Thoracic aorta (tissue), 2 donors: ENCODE measurements at regions not wholly inside any gene's neighbourhood (a gene's known extent, or its start where the extent isn't known, plus 50 kb on each side); places are given as distances from the start of the nearest gene placed in this dataset.
"Not testable (repeated sequence)": the region's sequence is repeated elsewhere in the genome, so short reads cannot be mapped to it uniquely, and the experiment has no call there.

Experiments
- ATAC-seq: fragments of 150-250 bp; one replicate; pipeline ENCODE4 v1.8.0; 2017; ENCODE audit warnings: low read depth; ENCODE audit not compliant: insufficient number of reproducible peaks, low FRiP score
- DNase-seq: peaks from one replicate; pipeline ENCODE4 v3.0.0-alpha.2; 2020; ENCODE audit warnings: low spot score
- H3K27ac ChIP-seq, 2 donors: fragments of 200-600 bp; sonication (generic); 1 replicate in 1 of 2; 2 replicates in 1 of 2; pipeline ENCODE4 v1.5.1; 2016; ENCODE audit warnings: mild to moderate bottlenecking in 2 of 2, moderate library complexity in 2 of 2
- H3K27me3 ChIP-seq: fragments of 200-600 bp; sonication (generic); replicated peaks from 2 replicates; pipeline ENCODE4 v1.6.0; 2016; ENCODE audit warnings: mild to moderate bottlenecking; ENCODE audit not compliant: insufficient read depth
- H3K36me3 ChIP-seq: fragments of 200-600 bp; sonication (generic); one replicate; pipeline ENCODE4 v1.5.1; 2016
- H3K4me1 ChIP-seq, 2 donors: fragments of 200-600 bp; sonication (generic); 1 replicate in 1 of 2; 2 replicates in 1 of 2; pipeline versions ENCODE4 v1.5.1 to v1.6.0; 2016; ENCODE audit warnings: low read depth in 2 of 2, mild to moderate bottlenecking in 1 of 2; ENCODE audit not compliant: control insufficient read depth in 1 of 2
- H3K4me3 ChIP-seq: fragments of 200-600 bp; sonication (generic); 2 replicates; pipeline ENCODE4 v1.5.1; 2016; ENCODE audit warnings: mild to moderate bottlenecking
- H3K9me3 ChIP-seq: fragments of 200-600 bp; sonication (generic); 2 replicates; pipeline ENCODE4 v1.5.1; 2016
- TF ChIP-seq, protein P1 (sequence below): fragments of 200-600 bp; sonication (generic); IDR thresholded peaks from one replicate; pipeline ENCODE4 v1.5.1; 2019; ENCODE audit warnings: antibody characterized with exemption

DNA sequence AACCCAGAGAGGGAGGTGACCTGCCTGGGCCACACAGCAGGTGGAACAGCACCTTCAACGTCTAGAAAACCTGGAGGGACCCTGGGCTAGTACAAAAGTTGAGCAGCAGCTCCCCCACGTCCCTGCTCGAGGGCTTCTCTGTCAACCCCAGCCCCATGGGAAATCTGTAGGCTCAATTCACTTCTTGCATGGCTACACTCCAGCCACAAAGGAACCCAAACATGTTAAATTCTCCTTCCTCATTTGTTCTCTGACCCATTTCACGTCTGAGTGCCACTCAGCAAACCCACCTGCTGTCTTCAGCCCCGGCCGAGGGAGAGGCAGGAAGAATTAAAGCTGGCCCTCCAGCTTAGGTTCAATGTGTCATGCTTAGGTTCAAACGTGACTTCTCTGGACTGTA, 418.5 kb downstream of the MIAT start:
- Histone ChIP-seq H3K27ac (no peak overlapping the region), H3K4me3 (no peak overlapping the region), H3K4me1 (peaks cover 0 to 11% of the 10 kb centered on the region in 2 donors), H3K9me3 (no peaks in the 10 kb centered on the region), H3K27me3 (no peaks in the 10 kb centered on the region), H3K36me3 (no peaks in the 10 kb centered on the region)
- ATAC-seq (no peak), DNase-seq (no peak)
- TF ChIP-seq, protein P1, sequence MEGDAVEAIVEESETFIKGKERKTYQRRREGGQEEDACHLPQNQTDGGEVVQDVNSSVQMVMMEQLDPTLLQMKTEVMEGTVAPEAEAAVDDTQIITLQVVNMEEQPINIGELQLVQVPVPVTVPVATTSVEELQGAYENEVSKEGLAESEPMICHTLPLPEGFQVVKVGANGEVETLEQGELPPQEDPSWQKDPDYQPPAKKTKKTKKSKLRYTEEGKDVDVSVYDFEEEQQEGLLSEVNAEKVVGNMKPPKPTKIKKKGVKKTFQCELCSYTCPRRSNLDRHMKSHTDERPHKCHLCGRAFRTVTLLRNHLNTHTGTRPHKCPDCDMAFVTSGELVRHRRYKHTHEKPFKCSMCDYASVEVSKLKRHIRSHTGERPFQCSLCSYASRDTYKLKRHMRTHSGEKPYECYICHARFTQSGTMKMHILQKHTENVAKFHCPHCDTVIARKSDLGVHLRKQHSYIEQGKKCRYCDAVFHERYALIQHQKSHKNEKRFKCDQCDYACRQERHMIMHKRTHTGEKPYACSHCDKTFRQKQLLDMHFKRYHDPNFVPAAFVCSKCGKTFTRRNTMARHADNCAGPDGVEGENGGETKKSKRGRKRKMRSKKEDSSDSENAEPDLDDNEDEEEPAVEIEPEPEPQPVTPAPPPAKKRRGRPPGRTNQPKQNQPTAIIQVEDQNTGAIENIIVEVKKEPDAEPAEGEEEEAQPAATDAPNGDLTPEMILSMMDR, result no peak

DNA sequence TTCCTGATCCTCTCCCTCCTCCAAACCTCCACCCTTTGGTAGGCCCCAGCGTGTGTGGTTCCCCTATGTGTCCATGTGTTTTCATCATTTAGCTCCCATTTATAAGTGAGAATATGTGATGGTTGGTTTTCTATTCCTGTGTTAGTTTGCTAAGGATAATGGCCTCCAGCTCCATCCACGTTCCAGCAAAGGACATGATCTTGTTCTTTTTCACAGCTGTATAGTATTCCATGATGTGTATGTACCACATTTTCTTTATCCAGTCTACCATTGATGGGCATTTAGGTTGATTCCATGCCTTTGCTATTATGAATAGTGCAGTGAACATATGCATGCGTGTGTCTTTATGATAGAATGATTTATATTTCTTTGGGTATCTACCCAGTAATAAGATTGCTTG, 420.7 kb downstream of the MIAT start:
- not testable (repeated sequence) for H3K27ac ChIP-seq, H3K9me3 ChIP-seq, H3K27me3 ChIP-seq, ATAC-seq, DNase-seq, H3K36me3 ChIP-seq, H3K4me3 ChIP-seq
- peaks cover 0 to 11% of the 10 kb centered on the region in 2 donors for H3K4me1 ChIP-seq

DNA sequence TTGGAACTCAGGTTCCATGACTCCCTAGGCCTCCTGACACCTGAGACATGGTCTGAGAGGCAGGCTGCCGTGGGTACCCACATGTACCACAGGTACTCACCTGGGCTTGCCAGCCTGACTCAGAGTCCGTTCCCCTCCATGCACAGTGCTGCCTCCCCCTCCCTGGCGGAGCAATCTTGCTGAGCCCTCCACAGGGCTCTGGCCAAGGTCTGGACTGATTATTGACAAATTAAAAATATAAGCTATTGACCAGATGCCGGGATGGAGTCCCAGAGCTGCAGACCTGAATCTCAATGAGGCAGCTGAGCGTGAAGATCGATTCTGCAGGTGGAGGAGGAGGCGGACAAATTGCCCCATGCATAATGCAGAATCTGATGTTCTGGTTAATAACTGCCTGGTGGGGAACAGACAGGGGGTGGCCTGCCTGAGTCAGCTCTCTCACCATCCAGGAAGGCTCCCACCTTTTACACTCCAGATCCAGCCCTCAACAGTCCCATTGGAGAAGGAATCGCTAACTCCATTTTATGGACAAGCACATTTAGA, 422.7 kb downstream of the MIAT start:
- TF ChIP-seq, protein P1, result no peak
- H3K36me3 ChIP-seq, result no peaks in the 10 kb centered on the region
- DNase-seq (no peak), ATAC-seq (no peak)
- H3K27ac ChIP-seq, result no peak overlapping the region
- H3K27me3 ChIP-seq, result no peaks in the 10 kb centered on the region
- no peaks in the 10 kb centered on the region for H3K4me1 ChIP-seq
- H3K4me3 ChIP-seq, result no peak overlapping the region
- H3K9me3 ChIP-seq, result no peaks in the 10 kb centered on the region

DNA sequence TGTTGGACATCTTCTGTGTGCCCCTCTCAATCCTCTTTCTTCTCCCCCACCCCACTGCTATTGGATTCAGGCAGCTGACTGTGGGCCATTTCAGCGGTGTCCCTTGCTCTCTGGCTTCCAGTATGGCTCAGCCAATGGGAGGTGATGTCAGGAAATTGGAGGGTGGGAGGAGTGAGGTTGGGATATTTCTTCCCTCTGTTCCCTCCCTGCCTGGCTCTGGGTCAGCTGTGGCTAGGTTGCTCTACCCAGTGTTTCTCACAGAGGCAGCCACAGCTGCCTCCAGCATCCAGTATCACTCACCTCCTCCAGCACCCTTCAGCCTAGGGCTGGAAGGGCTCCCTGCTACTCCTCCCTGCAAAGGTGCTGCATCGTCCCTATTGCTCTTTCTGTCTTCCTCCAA, 423.5 kb downstream of the MIAT start:
- DNase-seq (no peak), ATAC-seq (no peak)
- no peaks in the 10 kb centered on the region for H3K36me3 ChIP-seq
- H3K27me3 ChIP-seq, result no peaks in the 10 kb centered on the region
- H3K4me3 ChIP-seq, result no peak overlapping the region
- H3K4me1 ChIP-seq, result no peaks in the 10 kb centered on the region
- no peaks in the 10 kb centered on the region for H3K9me3 ChIP-seq
- H3K27ac ChIP-seq, result no peak overlapping the region
- TF ChIP-seq, protein P1, result no peak

DNA sequence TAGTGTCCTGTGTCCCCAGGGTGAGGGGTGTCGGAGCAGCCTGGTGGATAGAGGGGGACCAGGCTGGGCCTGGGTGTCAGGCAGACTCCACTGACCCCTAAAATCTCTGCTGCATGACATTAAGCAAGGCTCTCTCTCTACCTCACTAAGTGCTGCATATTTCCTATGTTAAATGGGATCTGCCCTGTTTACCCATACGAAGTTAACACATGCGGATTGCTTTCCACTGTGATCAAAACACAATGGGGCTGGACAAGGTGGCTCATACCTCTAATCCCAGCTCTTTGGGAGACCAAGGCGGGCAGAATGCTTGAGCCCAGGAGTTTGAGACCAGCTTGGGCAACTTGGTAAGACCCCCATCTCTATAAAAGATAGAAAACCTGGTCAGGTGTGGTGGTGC, 426.2 kb downstream of the MIAT start:
- Histone ChIP-seq H3K36me3 (no peaks in the 10 kb centered on the region), H3K4me3 (no peak overlapping the region), H3K9me3 (no peaks in the 10 kb centered on the region), H3K4me1 (no peaks in the 10 kb centered on the region), H3K27ac (no peak overlapping the region), H3K27me3 (no peaks in the 10 kb centered on the region)
- ATAC-seq (no peak), DNase-seq (no peak)
- TF ChIP-seq, protein P1, result no peak

DNA sequence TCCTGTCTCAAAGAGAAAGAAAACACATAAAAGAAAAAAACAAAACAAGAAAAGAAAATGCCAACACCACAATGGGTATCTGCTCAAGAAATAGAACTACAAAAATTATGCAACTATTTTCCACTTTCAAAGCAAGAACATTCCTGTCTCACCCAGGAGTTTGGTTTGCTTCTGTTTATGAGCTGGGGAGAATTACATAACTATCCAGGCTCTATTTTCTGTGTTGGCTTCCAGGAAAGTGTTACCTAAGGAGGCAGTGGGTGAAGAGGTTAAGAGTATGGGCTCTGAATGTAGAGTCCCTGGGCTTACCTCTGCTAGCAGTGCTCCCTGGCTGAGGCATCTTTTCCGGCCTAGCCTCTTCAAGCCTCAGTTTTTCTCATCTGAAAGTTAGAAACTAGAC, 426.7 kb downstream of the MIAT start:
- H3K27me3 ChIP-seq, result no peaks in the 10 kb centered on the region
- no peaks in the 10 kb centered on the region for H3K9me3 ChIP-seq
- DNase-seq (no peak), ATAC-seq (no peak)
- no peaks in the 10 kb centered on the region for H3K36me3 ChIP-seq
- no peak overlapping the region for H3K4me3 ChIP-seq
- TF ChIP-seq, protein P1, result no peak
- no peak overlapping the region for H3K27ac ChIP-seq
- H3K4me1 ChIP-seq, result no peaks in the 10 kb centered on the region
